H1 (cell line): ENCODE measurements at regions not wholly inside any gene's neighbourhood (a gene's known extent, or its start where the extent isn't known, plus 50 kb on each side); places are given as distances from the start of the nearest gene placed in this dataset.

Source experiments
- CTCF ChIA-PET: fragments of 300-600 bp; sonication (Branson Sonifier 250); formaldehyde crosslinking; loops from one replicate; lab custom pipeline; 2021; ENCODE audit not compliant: partially characterized antibody; lab: Charles Lee
- POLR2A ChIA-PET: fragments of 300-600 bp; sonication (Branson Sonifier 250); formaldehyde crosslinking; loops from one replicate; lab custom pipeline; 2021; ENCODE audit warnings: inconsistent platforms; ENCODE audit not compliant: partially characterized antibody; lab: Charles Lee
- DNase-seq, 2 experiments: peaks; one replicate each; pipeline versions ENCODE4 v3.0.0 to v3.0.0-alpha.2; 2010 to 2022; ENCODE audit warnings: low spot score in 2 of 2, low read depth in 1 of 2, mixed read lengths in 1 of 2
- FAIRE-seq: peaks from 2 replicates; lab custom pipeline; 2011; peaks lifted over from hg19 to GRCh38; lab: Jason Lieb, UNC
- H2AFZ ChIP-seq: 2 replicates; pipeline ENCODE4 v1.8.1; 2012; ENCODE audit warnings: low read length, inconsistent platforms
- H2AK5ac ChIP-seq: 2 replicates; pipeline ENCODE4 v1.6.1; 2013; ENCODE audit warnings: low read depth, low read length
- H2BK120ac ChIP-seq: replicated peaks from 2 replicates; pipeline ENCODE3; 2013; ENCODE audit warnings: low read depth, low read length, inconsistent platforms
- H2BK12ac ChIP-seq: 2 replicates; pipeline ENCODE4 v1.6.1; 2013; ENCODE audit warnings: low read depth, low read length
- H2BK15ac ChIP-seq: 2 replicates; pipeline ENCODE4 v1.6.1; 2013; ENCODE audit warnings: low read length
- H2BK20ac ChIP-seq: 2 replicates; pipeline ENCODE4 v1.6.1; 2013; ENCODE audit warnings: low read length
- H2BK5ac ChIP-seq: 2 replicates; pipeline ENCODE4 v1.6.1; 2013; ENCODE audit warnings: low read depth, low read length
- H3K14ac ChIP-seq: 2 replicates; pipeline ENCODE4 v1.6.1; 2013; ENCODE audit warnings: inconsistent platforms; ENCODE audit not compliant: insufficient read length
- H3K18ac ChIP-seq: 2 replicates; pipeline ENCODE4 v1.6.1; 2013; ENCODE audit warnings: low read length; ENCODE audit errors: extremely low read depth
- H3K23ac ChIP-seq: 2 replicates; pipeline ENCODE4 v1.6.1; 2013; ENCODE audit warnings: inconsistent platforms; ENCODE audit not compliant: insufficient read length
- H3K23me2 ChIP-seq: 2 replicates; pipeline ENCODE4 v1.6.1; 2013; ENCODE audit warnings: low read depth, low read length
- H3K27ac ChIP-seq: 2 replicates; pipeline ENCODE4 v1.6.1; 2011; ENCODE audit warnings: low read depth, low read length, inconsistent platforms
- H3K27me3 ChIP-seq, 4 experiments: replicated peaks in 1 of 4; 1 replicate in 1 of 4; 2 replicates in 3 of 4; pipeline versions ENCODE4 v1.6.1 to v1.8.1; 2011 to 2013; ENCODE audit warnings: low read length in 3 of 4, mild to moderate bottlenecking in 3 of 4, inconsistent platforms in 2 of 4, mixed read lengths in 2 of 4, moderate library complexity in 1 of 4; ENCODE audit not compliant: control insufficient read depth in 3 of 4, insufficient read depth in 3 of 4; ENCODE audit errors: extremely low read depth in 1 of 4
- H3K36me3 ChIP-seq, 4 experiments: 2 replicates each; pipeline versions ENCODE4 v1.6.1 to v1.8.1; 2011 to 2013; ENCODE audit warnings: mild to moderate bottlenecking in 4 of 4, low read length in 3 of 4, moderate library complexity in 2 of 4, control low read depth in 1 of 4, inconsistent platforms in 1 of 4; ENCODE audit not compliant: insufficient read depth in 4 of 4, control insufficient read depth in 2 of 4
- H3K4ac ChIP-seq: replicated peaks from 2 replicates; pipeline ENCODE3; 2013; ENCODE audit warnings: low read length, low read depth, mixed read lengths, inconsistent platforms; ENCODE audit not compliant: insufficient read length
- H3K4me1 ChIP-seq, 4 experiments: replicated peaks in 1 of 4; 1 replicate in 1 of 4; 2 replicates in 3 of 4; pipeline versions ENCODE4 v1.6.1 to v1.8.1; 2011 to 2013; ENCODE audit warnings: low read length in 3 of 4, inconsistent platforms in 2 of 4, mixed read lengths in 1 of 4; ENCODE audit not compliant: insufficient read depth in 4 of 4, control insufficient read depth in 3 of 4
- H3K4me2 ChIP-seq, 2 experiments: 2 replicates each; pipeline versions ENCODE4 v1.6.1 to v1.8.1; 2011 to 2013; ENCODE audit warnings: low read depth in 2 of 2, low read length in 2 of 2, control low read depth in 1 of 2, inconsistent platforms in 1 of 2, mild to moderate bottlenecking in 1 of 2; ENCODE audit not compliant: insufficient read depth in 1 of 2
- H3K4me3 ChIP-seq, 4 experiments: fragments of 200-600, 300-600 bp in 1 of 4; sonication (generic), shearing (Covaris generic), sonication (Bioruptor Twin) in 1 of 4; 2 replicates each; pipeline versions ENCODE4 v1.5.1 to v1.8.1; 2011 to 2016; ENCODE audit warnings: low read length in 4 of 4, low read depth in 3 of 4, control low read depth in 2 of 4, inconsistent platforms in 2 of 4, mild to moderate bottlenecking in 2 of 4, mixed read lengths in 1 of 4, moderate library complexity in 1 of 4; ENCODE audit not compliant: insufficient read depth in 2 of 4; ENCODE audit errors: extremely low read depth in 1 of 4
- H3K56ac ChIP-seq: replicated peaks from 2 replicates; pipeline ENCODE3; 2013; ENCODE audit warnings: low read depth, mild to moderate bottlenecking, mixed read lengths, low read length, inconsistent platforms; ENCODE audit not compliant: insufficient read length
- H3K79me1 ChIP-seq: 2 replicates; pipeline ENCODE4 v1.6.1; 2013; ENCODE audit warnings: low read depth, low read length, control low read depth
- H3K79me2 ChIP-seq, 2 experiments: 2 replicates each; pipeline versions ENCODE4 v1.6.1 to v1.8.1; 2012 to 2013; ENCODE audit warnings: low read length in 2 of 2, mild to moderate bottlenecking in 2 of 2, inconsistent platforms in 1 of 2; ENCODE audit not compliant: insufficient read depth in 2 of 2, control insufficient read depth in 1 of 2
- H3K9ac ChIP-seq, 4 experiments: replicated peaks in 1 of 4; 1 replicate in 1 of 4; 2 replicates in 3 of 4; pipeline versions ENCODE4 v1.6.1 to v1.8.1; 2011 to 2013; ENCODE audit warnings: low read depth in 3 of 4, low read length in 3 of 4, control low read depth in 2 of 4, mild to moderate bottlenecking in 2 of 4, moderate library complexity in 2 of 4, inconsistent platforms in 1 of 4; ENCODE audit errors: extremely low read depth in 1 of 4
- H3K9me3 ChIP-seq, 2 experiments: 2 replicates each; pipeline versions ENCODE4 v1.6.1 to v1.8.1; 2012 to 2013; ENCODE audit warnings: mild to moderate bottlenecking in 2 of 2, moderate library complexity in 2 of 2, control low read depth in 1 of 2, inconsistent platforms in 1 of 2, low read depth in 1 of 2, low read length in 1 of 2, mixed read lengths in 1 of 2; ENCODE audit not compliant: insufficient read depth in 2 of 2
- H4K20me1 ChIP-seq, 2 experiments: replicated peaks in 1 of 2; 2 replicates each; pipeline versions ENCODE3 to v1.8.1; 2011 to 2013; ENCODE audit warnings: inconsistent platforms in 2 of 2, low read length in 2 of 2, mild to moderate bottlenecking in 1 of 2; ENCODE audit not compliant: insufficient read depth in 2 of 2, control insufficient read depth in 1 of 2
- H4K5ac ChIP-seq: 2 replicates; pipeline ENCODE4 v1.6.1; 2013; ENCODE audit warnings: low read length, low read depth, mixed read lengths, inconsistent platforms; ENCODE audit not compliant: insufficient read length
- H4K8ac ChIP-seq: 2 replicates; pipeline ENCODE4 v1.8.0; 2013; ENCODE audit warnings: mild to moderate bottlenecking, moderate library complexity, low read length, inconsistent platforms; ENCODE audit not compliant: insufficient read depth; ENCODE audit errors: extremely low read depth
- H4K91ac ChIP-seq: replicated peaks from 2 replicates; pipeline ENCODE3; 2013; ENCODE audit warnings: low read length, mixed read lengths, inconsistent platforms; ENCODE audit not compliant: insufficient read length
- BACH1 ChIP-seq: IDR thresholded peaks from 2 replicates; pipeline ENCODE4 v1.6.1; 2012; ENCODE audit warnings: low read length, improper control_type of control experiment
- CBX5 ChIP-seq: fragments of 300-800, 300-1000 bp; sonication (generic); IDR thresholded peaks from 2 replicates; pipeline ENCODE4 v1.7.1; 2016; ENCODE audit warnings: antibody characterized with exemption, low read length, low read depth
- EGR1 ChIP-seq: IDR thresholded peaks from 2 replicates; pipeline ENCODE4 v1.6.1; 2011; ENCODE audit warnings: low read depth, low read length, borderline replicate concordance
- EP300 ChIP-seq, 2 experiments: IDR thresholded peaks; 1 replicate in 1 of 2; 2 replicates in 1 of 2; pipeline ENCODE4 v1.6.1; 2011 to 2012; ENCODE audit warnings: low read depth in 2 of 2, low read length in 2 of 2, mild to moderate bottlenecking in 2 of 2, borderline replicate concordance in 1 of 2, inconsistent platforms in 1 of 2, moderate library complexity in 1 of 2
- KDM5A ChIP-seq: fragments of 200-600 bp; IDR thresholded peaks from 2 replicates; pipeline ENCODE4 v1.7.1; 2012; ENCODE audit warnings: mild to moderate bottlenecking, low read length, inconsistent platforms, mixed read lengths
- MAFK ChIP-seq: IDR thresholded peaks from 2 replicates; pipeline ENCODE4 v1.6.1; 2012; ENCODE audit warnings: low read depth, mild to moderate bottlenecking, improper control_type of control experiment, low read length
- POLR2A ChIP-seq, 2 experiments: IDR thresholded peaks; 1 replicate in 1 of 2; 2 replicates in 1 of 2; pipeline ENCODE4 v1.6.1; 2011; ENCODE audit warnings: low read depth in 2 of 2, low read length in 2 of 2, mild to moderate bottlenecking in 2 of 2; ENCODE audit errors: control extremely low read depth in 1 of 2
- RNF2 ChIP-seq: fragments of 200-900, 300-1000 bp; sonication (generic); IDR thresholded peaks from 2 replicates; pipeline ENCODE4 v1.7.1; 2016; ENCODE audit warnings: borderline replicate concordance, low read depth, mild to moderate bottlenecking, antibody characterized with exemption, low read length; ENCODE audit not compliant: poor library complexity, severe bottlenecking; ENCODE audit errors: missing control alignments
- SP2 ChIP-seq: IDR thresholded peaks from 2 replicates; pipeline ENCODE4 v1.6.1; 2012; ENCODE audit warnings: mild to moderate bottlenecking, low read length, inconsistent platforms
- TAF1 ChIP-seq: IDR thresholded peaks from 2 replicates; pipeline ENCODE4 v1.6.1; 2011; ENCODE audit warnings: mild to moderate bottlenecking, low read depth, low read length
- TCF12 ChIP-seq: IDR thresholded peaks from 2 replicates; pipeline ENCODE4 v1.6.1; 2011; ENCODE audit warnings: low read depth, mild to moderate bottlenecking, low read length
- TEAD4 ChIP-seq: IDR thresholded peaks from 2 replicates; pipeline ENCODE4 v1.6.1; 2012; ENCODE audit warnings: low read depth, low read length, inconsistent platforms, mixed read lengths
- WGBS, 2 experiments: shearing (Covaris generic) in 1 of 2; methylation state at CpG; one replicate each; pipeline versions ENCODE4 v1.1.6 to v1.1.7; 2013 to 2015; ENCODE audit warnings: low lambda C conversion rate in 2 of 2, mixed read lengths in 2 of 2, inconsistent platforms in 1 of 2, low coverage in 1 of 2, missing lambda C conversion rate in 1 of 2; ENCODE audit not compliant: insufficient replicate concordance in 2 of 2, insufficient coverage in 1 of 2, insufficient read length in 1 of 2; ENCODE audit errors: extremely low coverage in 1 of 2, missing lambda C conversion rate in 1 of 2; 5-methylcytosine and 5-hydroxymethylcytosine counted together

DNA sequence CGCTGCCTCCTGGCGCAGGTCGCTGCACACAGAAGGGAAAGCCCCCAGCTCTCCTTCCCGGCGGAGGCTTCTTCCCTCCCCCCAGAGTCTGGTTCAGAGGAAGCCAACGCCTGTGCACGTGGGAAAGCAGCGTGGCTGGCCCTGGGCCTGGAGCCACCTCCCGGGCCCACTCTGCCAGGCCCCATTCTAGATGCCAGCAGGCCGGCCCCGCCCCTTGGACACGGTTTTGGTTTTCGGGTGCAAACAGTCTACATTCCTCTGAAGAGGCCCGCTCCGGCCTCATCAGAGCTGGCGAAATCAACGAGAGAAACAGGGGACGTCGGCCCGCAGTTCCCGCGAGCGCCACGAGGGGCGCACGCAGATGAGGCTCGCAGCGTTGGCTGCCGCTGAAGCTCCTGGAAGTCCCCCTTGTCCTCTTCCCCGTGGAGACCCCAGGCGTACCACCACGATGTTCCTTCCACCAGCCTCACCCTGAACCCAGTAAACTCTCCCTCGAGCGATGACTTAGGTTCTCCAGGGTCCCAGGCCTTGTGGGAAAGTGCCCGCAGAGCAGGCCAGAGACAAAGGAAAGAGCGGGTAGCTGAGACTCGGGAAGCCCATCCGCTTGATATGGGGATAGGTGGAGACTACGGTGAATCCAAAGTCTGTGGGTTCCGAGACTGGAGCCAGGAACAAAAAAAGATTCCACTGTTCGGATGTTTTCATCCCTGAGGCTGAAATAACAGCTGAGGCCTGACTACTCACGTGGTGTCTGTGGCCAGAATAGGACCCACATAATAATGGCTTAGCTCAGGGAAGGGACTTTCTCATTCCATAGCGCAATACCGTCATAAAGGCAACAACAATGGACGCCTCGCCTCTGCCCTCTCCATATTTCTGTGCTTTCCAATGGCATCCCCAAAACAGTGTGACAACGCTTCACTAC lies 64.2 kb downstream of the KLF4 start:
- no peak overlapping the region for H3K56ac ChIP-seq
- WGBS, 2 experiments: 38% methylated on average over 44 of the region's 47 CpGs; no CpG with 5 or more reads in 1 of the 2 experiments
- H4K8ac ChIP-seq: peak overlapping the region; percentile 54; the same call in 1 of the 2 replicates
- H3K4me2 ChIP-seq: peak overlapping the region; percentile 1 to 61; a peak in 3 of 4 replicates
- H2BK5ac ChIP-seq: no peak overlapping the region
- peak overlapping the region; percentile 81 for H4K91ac ChIP-seq
- peak overlapping the region; percentile 88 for H2BK15ac ChIP-seq
- H3K27ac ChIP-seq: no peak overlapping the region
- no peaks in the 10 kb centered on the region for H3K9me3 ChIP-seq
- H3K36me3 ChIP-seq: no peaks in the 10 kb centered on the region
- CTCF ChIA-PET: interaction anchor here (0.6 to 6.1 kb wide), 69 partner anchors 9 to 1336 kb away, joined by 3 to 50 read pairs (median 4); no protein-coding TSS in a partner anchor
- peak overlapping the region; percentile 76 for H3K18ac ChIP-seq
- no peaks in the 10 kb centered on the region for H3K79me2 ChIP-seq
- H2BK120ac ChIP-seq: no peak overlapping the region
- H2BK12ac ChIP-seq: peak overlapping the region; percentile 75; the same call in 1 of the 2 replicates
- peak overlapping the region; percentile 90; the same call in 1 of the 2 replicates for H2AFZ ChIP-seq
- no peaks in the 10 kb centered on the region for H4K20me1 ChIP-seq
- H4K5ac ChIP-seq: peak overlapping the region; percentile 39
- no peak overlapping the region for H3K23ac ChIP-seq
- H2AK5ac ChIP-seq: no peak overlapping the region
- no peak overlapping the region for H3K14ac ChIP-seq
- no peaks in the 10 kb centered on the region for H3K23me2 ChIP-seq
- H3K9ac ChIP-seq: no peak overlapping the region
- H3K4me3 ChIP-seq: peak overlapping the region in 1 of 4 experiments; percentile 19; a peak in 3 of 8 replicates
- H2BK20ac ChIP-seq: no peak overlapping the region
- POLR2A ChIA-PET: interaction anchor here (0.8 to 1.2 kb wide), 5 partner anchors 13 to 142 kb away, joined by 3 to 6 read pairs (median 4); no protein-coding TSS in a partner anchor
- H3K79me1 ChIP-seq: no peaks in the 10 kb centered on the region
- H3K4ac ChIP-seq: no peak overlapping the region
- DNase-seq: peak; percentile 54 to 95
- H3K4me1 ChIP-seq: no peaks in the 10 kb centered on the region; a peak in 1 of 7 replicates
- FAIRE-seq: peak; percentile 57
- H3K27me3 ChIP-seq: peaks cover 0 to 8% (median 7%) of the 10 kb centered on the region in 4 experiments; a peak in 3 of 7 replicates
- TF ChIP-seq POLR2A (IDR thresholded peaks at IDR 0.05; ENCODE audit: control extremely low read depth in 1 of 2, low read depth in 2 of 2, low read length in 2 of 2) (no peak), CBX5 (no peak), RNF2 (peak; percentile 28), BACH1 (no peak), SP2 (no peak), KDM5A (no peak), TEAD4 (peak; percentile 64), EP300 (IDR thresholded peaks at IDR 0.05; ENCODE audit: borderline replicate concordance in 1 of 2, low read depth in 2 of 2, low read length in 2 of 2) (no peak), MAFK (no peak), TAF1 (no peak; the same call in 1 of the 2 replicates), TCF12 (no peak), EGR1 (no peak)
